ENCODE measurements at regions not wholly inside any gene's neighbourhood (a gene's known extent, or its start where the extent isn't known, plus 50 kb on each side); places are given as distances from the start of the nearest gene placed in this dataset.

- no peak overlapping the region for H3K27ac ChIP-seq
- intact Hi-C loops (cut with DNase I; ENCODE audit: low total_unique reads) = no loop called here
- in situ Hi-C loops (cut with MboI; ENCODE audit: low pct_ligation_motif_present in 1 of 4, low pct_unique_long_range_greater_than_20kb in 1 of 4, low sequenced_read_pairs in 3 of 4) = loop anchor here in 1 of 4 donors (25.0 kb wide), 1 partner anchor 111 kb away; no protein-coding TSS in a partner anchor
- H3K27me3 ChIP-seq = no peaks in the 10 kb centered on the region
- no peak for TF ChIP-seq CTCF (IDR thresholded peaks at IDR 0.05)
- no peak for TF ChIP-seq POLR2A (IDR thresholded peaks at IDR 0.05)
- TF ChIP-seq EP300 (IDR thresholded peaks at IDR 0.05; ENCODE audit: low read depth) = no peak
- TF ChIP-seq POLR2AphosphoS5 (IDR thresholded peaks at IDR 0.05) = no peak
- H3K36me3 ChIP-seq = no peaks in the 10 kb centered on the region
- no peaks in the 10 kb centered on the region for H3K9me3 ChIP-seq
- no peak for DNase-seq
- H3K4me1 ChIP-seq = no peaks in the 10 kb centered on the region
- H3K4me3 ChIP-seq = no peak overlapping the region
- 55 to 56% methylated on average over 3 to 4 of the region's 4 CpGs for WGBS, 2 donors (ENCODE audit: low coverage in 1 of 2)
Measured at GRCh38 chr10:84700668-84701369, 372.4 kb downstream of the CCSER2 start.

- DNase-seq = no peak
- Histone ChIP-seq H3K9me3 (no peaks in the 10 kb centered on the region), H3K4me3 (no peak overlapping the region), H3K36me3 (no peaks in the 10 kb centered on the region), H3K4me1 (no peaks in the 10 kb centered on the region), H3K27me3 (no peaks in the 10 kb centered on the region), H3K27ac (no peak overlapping the region)
- intact Hi-C loops (cut with DNase I; ENCODE audit: low total_unique reads) (no loop called here), in situ Hi-C loops (cut with MboI; ENCODE audit: low pct_ligation_motif_present in 1 of 4, low pct_unique_long_range_greater_than_20kb in 1 of 4, low sequenced_read_pairs in 3 of 4) (loop anchor here in 1 of 4 donors (25.0 kb wide), 1 partner anchor 111 kb away; no protein-coding TSS in a partner anchor)
- WGBS, 2 donors (ENCODE audit: low coverage in 1 of 2) = 84% methylated on average over 3 of the region's 3 CpGs; no CpG with 5 or more reads in 1 of the 2 donors
- TF ChIP-seq CTCF (IDR thresholded peaks at IDR 0.05) (no peak), POLR2AphosphoS5 (IDR thresholded peaks at IDR 0.05) (no peak), POLR2A (IDR thresholded peaks at IDR 0.05) (no peak), EP300 (IDR thresholded peaks at IDR 0.05; ENCODE audit: low read depth) (no peak)
Measured at GRCh38 chr10:84701370-84701720, 373.0 kb downstream of the CCSER2 start.

GRCh38 chr10:84704101-84704500 is 375.7 kb downstream of the CCSER2 start:
- DNase-seq = no peak
- 60 to 84% methylated on average over 3 of the region's 3 CpGs for WGBS, 2 donors (ENCODE audit: low coverage in 1 of 2)
- H3K4me1 ChIP-seq = no peaks in the 10 kb centered on the region
- TF ChIP-seq EP300 (IDR thresholded peaks at IDR 0.05; ENCODE audit: low read depth) = no peak
- TF ChIP-seq POLR2A (IDR thresholded peaks at IDR 0.05) = no peak
- TF ChIP-seq POLR2AphosphoS5 (IDR thresholded peaks at IDR 0.05) = no peak
- no peak for TF ChIP-seq CTCF (IDR thresholded peaks at IDR 0.05)
- H3K9me3 ChIP-seq = no peaks in the 10 kb centered on the region
- H3K27me3 ChIP-seq = no peaks in the 10 kb centered on the region
- in situ Hi-C loops (cut with MboI; ENCODE audit: low pct_ligation_motif_present in 1 of 4, low pct_unique_long_range_greater_than_20kb in 1 of 4, low sequenced_read_pairs in 3 of 4) = loop anchor here in 1 of 4 donors (25.0 kb wide), 1 partner anchor 108 kb away; no protein-coding TSS in a partner anchor
- no peaks in the 10 kb centered on the region for H3K36me3 ChIP-seq
- intact Hi-C loops (cut with DNase I; ENCODE audit: low total_unique reads) = no loop called here
- H3K4me3 ChIP-seq = no peak overlapping the region
- H3K27ac ChIP-seq = no peak overlapping the region

- no peaks in the 10 kb centered on the region for H3K36me3 ChIP-seq
- no peaks in the 10 kb centered on the region for H3K9me3 ChIP-seq
- intact Hi-C loops (cut with DNase I; ENCODE audit: low total_unique reads) = no loop called here
- H3K4me1 ChIP-seq = no peaks in the 10 kb centered on the region
- peak overlapping the region in 2 of 4 donors; percentile 38 to 63 for H3K27ac ChIP-seq
- no peak overlapping the region for H3K4me3 ChIP-seq
- DNase-seq = no peak
- 53 to 71% methylated on average over 1 of the region's 1 CpG for WGBS, 2 donors (ENCODE audit: low coverage in 1 of 2)
- H3K27me3 ChIP-seq = no peaks in the 10 kb centered on the region
- in situ Hi-C loops (cut with MboI; ENCODE audit: low pct_ligation_motif_present in 1 of 4, low pct_unique_long_range_greater_than_20kb in 1 of 4, low sequenced_read_pairs in 3 of 4) = loop anchor here in 1 of 4 donors (25.0 kb wide), 1 partner anchor 106 kb away; no protein-coding TSS in a partner anchor
- TF ChIP-seq EP300 (IDR thresholded peaks at IDR 0.05; ENCODE audit: low read depth) = no peak
- TF ChIP-seq CTCF (IDR thresholded peaks at IDR 0.05) = no peak
- no peak for TF ChIP-seq POLR2A (IDR thresholded peaks at IDR 0.05)
Measured at GRCh38 chr10:84706431-84706830, 378.0 kb downstream of the CCSER2 start.

Measured in transverse colon (tissue), 4 donors.